Fibroblast of lung (primary cell): ENCODE measurements at regions not wholly inside any gene's neighbourhood (a gene's known extent, or its start where the extent isn't known, plus 50 kb on each side); places are given as distances from the start of the nearest gene placed in this dataset.

Experiments
- DNase-seq, 2 donors: peaks; one replicate each; pipeline versions ENCODE4 v3.0.0 to v3.0.0-alpha.2; 2010; ENCODE audit warnings: low read depth in 2 of 2
- H2AFZ ChIP-seq: 2 replicates; pipeline ENCODE4 v1.5.1; 2012; ENCODE audit warnings: low read length, control low read depth, inconsistent platforms
- H3K27ac ChIP-seq: 2 replicates; pipeline ENCODE4 v1.5.1; 2011; ENCODE audit warnings: low read length, control low read depth; ENCODE audit not compliant: insufficient read depth
- H3K27me3 ChIP-seq: 2 replicates; pipeline ENCODE4 v1.5.1; 2011; ENCODE audit warnings: mild to moderate bottlenecking, low read length; ENCODE audit not compliant: control insufficient read depth, insufficient read depth
- H3K36me3 ChIP-seq: 2 replicates; pipeline ENCODE4 v1.5.1; 2011; ENCODE audit warnings: low read length; ENCODE audit not compliant: control insufficient read depth, insufficient read depth
- H3K4me1 ChIP-seq: 2 replicates; pipeline ENCODE4 v1.5.1; 2011; ENCODE audit warnings: low read length; ENCODE audit not compliant: control insufficient read depth, insufficient read depth; ENCODE audit errors: extremely low read depth
- H3K4me2 ChIP-seq: 2 replicates; pipeline ENCODE4 v1.5.1; 2011; ENCODE audit warnings: low read length, control low read depth; ENCODE audit not compliant: insufficient read depth; ENCODE audit errors: extremely low read depth
- H3K4me3 ChIP-seq, 4 experiments: fragments of 200-600 bp in 1 of 4; sonication (generic) in 1 of 4; replicated peaks in 1 of 4; 2 replicates each; pipeline ENCODE4 v1.5.1; 2011 to 2016; ENCODE audit warnings: low read length in 4 of 4, low read depth in 3 of 4, mild to moderate bottlenecking in 3 of 4, control low read depth in 2 of 4, inconsistent platforms in 1 of 4, mixed read lengths in 1 of 4; ENCODE audit not compliant: insufficient read depth in 1 of 4; ENCODE audit errors: control extremely low read depth in 1 of 4
- H3K79me2 ChIP-seq: 2 replicates; pipeline ENCODE4 v1.5.1; 2012; ENCODE audit warnings: mild to moderate bottlenecking, low read length, inconsistent platforms; ENCODE audit not compliant: control insufficient read depth, insufficient read depth
- H3K9ac ChIP-seq: 2 replicates; pipeline ENCODE4 v1.5.1; 2011; ENCODE audit warnings: mild to moderate bottlenecking, low read length, control low read depth; ENCODE audit not compliant: insufficient read depth
- H3K9me3 ChIP-seq: 2 replicates; pipeline ENCODE4 v1.5.1; 2012; ENCODE audit warnings: low read depth, low read length; ENCODE audit not compliant: control insufficient read depth, insufficient read depth
- H4K20me1 ChIP-seq: 2 replicates; pipeline ENCODE4 v1.5.1; 2011; ENCODE audit warnings: low read length; ENCODE audit not compliant: control insufficient read depth, insufficient read depth; ENCODE audit errors: extremely low read depth
- CTCF ChIP-seq, 2 donors: IDR thresholded peaks in 1 of 2; conservative IDR thresholded peaks in 1 of 2; 1 replicate in 1 of 2; 2 replicates in 1 of 2; pipeline ENCODE4 v1.5.1; 2011 to 2012; ENCODE audit warnings: low read length in 2 of 2, control low read depth in 1 of 2, inconsistent platforms in 1 of 2, low read depth in 1 of 2, mild to moderate bottlenecking in 1 of 2
- EZH2 ChIP-seq: IDR thresholded peaks from 2 replicates; pipeline ENCODE4 v1.5.1; 2012; ENCODE audit warnings: low read length, control low read depth, mild to moderate bottlenecking; ENCODE audit errors: missing control alignments

- Histone ChIP-seq H3K9me3 (no peaks in the 10 kb centered on the region), H3K4me3 (no peak overlapping the region), H3K4me1 (no peaks in the 10 kb centered on the region), H3K27ac (no peak overlapping the region), H3K36me3 (no peaks in the 10 kb centered on the region), H3K4me2 (no peak overlapping the region), H4K20me1 (no peaks in the 10 kb centered on the region), H3K79me2 (no peaks in the 10 kb centered on the region), H3K9ac (no peak overlapping the region), H2AFZ (no peak overlapping the region), H3K27me3 (no peaks in the 10 kb centered on the region)
- no peak for TF ChIP-seq CTCF (conservative IDR thresholded peaks at IDR 0.05 in 1 of 2, IDR thresholded peaks at IDR 0.05 in 1 of 2; ENCODE audit: low read depth in 1 of 2, low read length in 2 of 2)
- no peak for TF ChIP-seq EZH2
- no peak for DNase-seq
Measured at GRCh38 chr2:56117764-56118163, 66.0 kb upstream of the CCDC85A start.

- Histone ChIP-seq H3K4me1 (no peaks in the 10 kb centered on the region), H3K9me3 (no peaks in the 10 kb centered on the region), H3K27me3 (no peaks in the 10 kb centered on the region), H3K27ac (no peak overlapping the region), H4K20me1 (no peaks in the 10 kb centered on the region), H3K79me2 (no peaks in the 10 kb centered on the region), H3K4me3 (no peak overlapping the region), H3K9ac (no peak overlapping the region), H3K4me2 (no peak overlapping the region), H3K36me3 (no peaks in the 10 kb centered on the region), H2AFZ (no peak overlapping the region)
- TF ChIP-seq CTCF (conservative IDR thresholded peaks at IDR 0.05 in 1 of 2, IDR thresholded peaks at IDR 0.05 in 1 of 2; ENCODE audit: low read depth in 1 of 2, low read length in 2 of 2) (no peak), EZH2 (no peak)
- DNase-seq = no peak
Measured at GRCh38 chr2:56118474-56118873, 65.3 kb upstream of the CCDC85A start.

GRCh38 chr2:56121995-56122394 lies 61.8 kb upstream of the CCDC85A start:
- Histone ChIP-seq H3K9me3 (no peaks in the 10 kb centered on the region), H3K27ac (no peak overlapping the region)
- no peak for DNase-seq

More at GRCh38 chr2:56121995-56122394, 61.8 kb upstream of the CCDC85A start:
- Histone ChIP-seq H3K9ac (no peak overlapping the region), H2AFZ (no peak overlapping the region), H3K4me3 (no peak overlapping the region), H4K20me1 (no peaks in the 10 kb centered on the region), H3K27me3 (no peaks in the 10 kb centered on the region), H3K79me2 (no peaks in the 10 kb centered on the region), H3K36me3 (no peaks in the 10 kb centered on the region), H3K4me2 (no peak overlapping the region), H3K4me1 (no peaks in the 10 kb centered on the region)
- TF ChIP-seq CTCF (conservative IDR thresholded peaks at IDR 0.05 in 1 of 2, IDR thresholded peaks at IDR 0.05 in 1 of 2; ENCODE audit: low read depth in 1 of 2, low read length in 2 of 2) (no peak), EZH2 (no peak)
